IPS-NIHi7 (cell line): ENCODE measurements at regions not wholly inside any gene's neighbourhood (a gene's known extent, or its start where the extent isn't known, plus 50 kb on each side); places are given as distances from the start of the nearest gene placed in this dataset.
A peak's percentile ranks its signal among the peaks of the same experiment; 100 is the strongest.
"Not testable (repeated sequence)": the region's sequence is repeated elsewhere in the genome, so short reads cannot be mapped to it uniquely, and the experiment has no call there.

Experiments
- DNase-seq: peaks from one replicate; pipeline ENCODE4 v3.0.0; 2012; ENCODE audit warnings: mixed read lengths; ENCODE audit errors: extremely low spot score

- no peak for DNase-seq
Observed at GRCh38 chr12:75674393-75674792, 163.0 kb upstream of the KRR1 start.

- DNase-seq, result no peak
Observed at GRCh38 chr12:75672200-75672599, 160.8 kb upstream of the KRR1 start.

GRCh38 chr12:75670216-75670615 is 158.8 kb upstream of the KRR1 start:
- DNase-seq, result no peak

- DNase-seq, result peak; percentile 15
Observed at GRCh38 chr12:75666939-75667334, 155.5 kb upstream of the KRR1 start.

GRCh38 chr12:75666126-75666938 is 154.9 kb upstream of the KRR1 start:
- DNase-seq, result peak; percentile 22

- no peak for DNase-seq
Observed at GRCh38 chr12:75665216-75665615, 153.8 kb upstream of the KRR1 start.

GRCh38 chr12:75662511-75663159 is 151.2 kb upstream of the KRR1 start:
- no peak for DNase-seq

- DNase-seq, result no peak
Observed at GRCh38 chr12:75661908-75662307, 150.5 kb upstream of the KRR1 start.

- no peak for DNase-seq
Observed at GRCh38 chr12:75660805-75661404, 149.5 kb upstream of the KRR1 start.

- no peak for DNase-seq
Observed at GRCh38 chr12:75660107-75660530, 148.7 kb upstream of the KRR1 start.

GRCh38 chr12:75658901-75659823 is 147.8 kb upstream of the KRR1 start:
- DNase-seq, result no peak

GRCh38 chr12:75658286-75658685 is 146.9 kb upstream of the KRR1 start:
- DNase-seq, result no peak

- DNase-seq, result no peak
Observed at GRCh38 chr12:75657831-75658230, 146.4 kb upstream of the KRR1 start.

- DNase-seq, result not testable (repeated sequence)
Observed at GRCh38 chr12:75657354-75657753, 145.9 kb upstream of the KRR1 start.

- DNase-seq, result no peak
Observed at GRCh38 chr12:75656648-75657047, 145.2 kb upstream of the KRR1 start.

- no peak for DNase-seq
Observed at GRCh38 chr12:75656210-75656609, 144.8 kb upstream of the KRR1 start.

- DNase-seq, result no peak
Observed at GRCh38 chr12:75655315-75655806, 144.0 kb upstream of the KRR1 start.

GRCh38 chr12:75651342-75651695 is 139.9 kb upstream of the KRR1 start:
- DNase-seq, result no peak

GRCh38 chr12:75650595-75651341 is 139.4 kb upstream of the KRR1 start:
- DNase-seq, result no peak

- no peak for DNase-seq
Observed at GRCh38 chr12:75650100-75650499, 138.7 kb upstream of the KRR1 start.

- no peak for DNase-seq
Observed at GRCh38 chr12:75648856-75649255, 137.4 kb upstream of the KRR1 start.
